Karpas-422 (cell line): ENCODE measurements at regions not wholly inside any gene's neighbourhood (a gene's known extent, or its start where the extent isn't known, plus 50 kb on each side); places are given as distances from the start of the nearest gene placed in this dataset.
"Not testable (repeated sequence)": the region's sequence is repeated elsewhere in the genome, so short reads cannot be mapped to it uniquely, and the experiment has no call there.

Experiments
- DNase-seq: peaks from one replicate; pipeline ENCODE4 v3.0.0-alpha.2; 2015
- H2AFZ ChIP-seq: fragments of 200-600 bp; sonication (generic); 2 replicates; pipeline ENCODE4 v1.6.1; 2014; ENCODE audit warnings: antibody characterized with exemption, low read length, mixed read lengths
- H3K27ac ChIP-seq: fragments of 200-600 bp; sonication (generic); 2 replicates; pipeline ENCODE4 v1.5.1; 2014; ENCODE audit warnings: mild to moderate bottlenecking, low read length, moderate library complexity
- H3K27me3 ChIP-seq: fragments of 200-600 bp; sonication (generic); 2 replicates; pipeline ENCODE4 v1.6.1; 2014; ENCODE audit warnings: low read length, mixed read lengths
- H3K36me3 ChIP-seq: fragments of 200-600 bp; sonication (generic); 2 replicates; pipeline ENCODE4 v1.6.1; 2014; ENCODE audit warnings: low read length, mixed read lengths; ENCODE audit not compliant: insufficient read depth
- H3K4me1 ChIP-seq: fragments of 200-600 bp; sonication (generic); 2 replicates; pipeline ENCODE4 v1.6.1; 2014; ENCODE audit warnings: mild to moderate bottlenecking, low read length, mixed read lengths
- H3K4me2 ChIP-seq: fragments of 200-600 bp; sonication (generic); 2 replicates; pipeline ENCODE4 v1.6.1; 2014; ENCODE audit warnings: low read length, low read depth, mild to moderate bottlenecking; ENCODE audit not compliant: poor library complexity, severe bottlenecking
- H3K4me3 ChIP-seq: fragments of 200-600 bp; sonication (generic); 2 replicates; pipeline ENCODE4 v1.5.1; 2014; ENCODE audit warnings: mild to moderate bottlenecking, antibody characterized with exemption, low read length, mixed read lengths
- H3K79me2 ChIP-seq: fragments of 200-600 bp; sonication (generic); 2 replicates; pipeline ENCODE4 v1.6.1; 2014; ENCODE audit warnings: mild to moderate bottlenecking, low read length, mixed read lengths
- H3K9ac ChIP-seq: fragments of 200-600 bp; sonication (generic); 2 replicates; pipeline ENCODE4 v1.6.0; 2014; ENCODE audit warnings: low read length
- H3K9me2 ChIP-seq: fragments of 200-600 bp; sonication (generic), shearing (Covaris generic); replicated peaks from 2 replicates; pipeline ENCODE4 v1.6.0; 2014; ENCODE audit warnings: mild to moderate bottlenecking, low read length, moderate library complexity; ENCODE audit not compliant: insufficient read depth
- H3K9me3 ChIP-seq: fragments of 300-700, 200-600 bp; sonication (generic); 2 replicates; pipeline ENCODE4 v1.6.1; 2014; ENCODE audit warnings: low read length, mixed read lengths
- H4K20me1 ChIP-seq: fragments of 200-600 bp; sonication (generic); 2 replicates; pipeline ENCODE4 v1.6.1; 2014; ENCODE audit warnings: mild to moderate bottlenecking, antibody characterized with exemption, low read length, low read depth; ENCODE audit not compliant: insufficient read depth

GRCh38 chr1:4131734-4132133 is 231.7 kb upstream of the C1orf174 start:
- no peak overlapping the region for H3K4me3 ChIP-seq
- peaks cover 7% of the 10 kb centered on the region for H3K9me3 ChIP-seq
- no peak overlapping the region for H3K27ac ChIP-seq
- H3K9me2 ChIP-seq: no peaks in the 10 kb centered on the region
- H3K4me1 ChIP-seq: peaks cover 17% of the 10 kb centered on the region
- no peak overlapping the region for H3K4me2 ChIP-seq
- H4K20me1 ChIP-seq: no peaks in the 10 kb centered on the region
- H2AFZ ChIP-seq: no peak overlapping the region
- H3K27me3 ChIP-seq: no peaks in the 10 kb centered on the region
- H3K79me2 ChIP-seq: no peaks in the 10 kb centered on the region
- no peaks in the 10 kb centered on the region for H3K36me3 ChIP-seq
- no peak for DNase-seq
- H3K9ac ChIP-seq: no peak overlapping the region

DNA sequence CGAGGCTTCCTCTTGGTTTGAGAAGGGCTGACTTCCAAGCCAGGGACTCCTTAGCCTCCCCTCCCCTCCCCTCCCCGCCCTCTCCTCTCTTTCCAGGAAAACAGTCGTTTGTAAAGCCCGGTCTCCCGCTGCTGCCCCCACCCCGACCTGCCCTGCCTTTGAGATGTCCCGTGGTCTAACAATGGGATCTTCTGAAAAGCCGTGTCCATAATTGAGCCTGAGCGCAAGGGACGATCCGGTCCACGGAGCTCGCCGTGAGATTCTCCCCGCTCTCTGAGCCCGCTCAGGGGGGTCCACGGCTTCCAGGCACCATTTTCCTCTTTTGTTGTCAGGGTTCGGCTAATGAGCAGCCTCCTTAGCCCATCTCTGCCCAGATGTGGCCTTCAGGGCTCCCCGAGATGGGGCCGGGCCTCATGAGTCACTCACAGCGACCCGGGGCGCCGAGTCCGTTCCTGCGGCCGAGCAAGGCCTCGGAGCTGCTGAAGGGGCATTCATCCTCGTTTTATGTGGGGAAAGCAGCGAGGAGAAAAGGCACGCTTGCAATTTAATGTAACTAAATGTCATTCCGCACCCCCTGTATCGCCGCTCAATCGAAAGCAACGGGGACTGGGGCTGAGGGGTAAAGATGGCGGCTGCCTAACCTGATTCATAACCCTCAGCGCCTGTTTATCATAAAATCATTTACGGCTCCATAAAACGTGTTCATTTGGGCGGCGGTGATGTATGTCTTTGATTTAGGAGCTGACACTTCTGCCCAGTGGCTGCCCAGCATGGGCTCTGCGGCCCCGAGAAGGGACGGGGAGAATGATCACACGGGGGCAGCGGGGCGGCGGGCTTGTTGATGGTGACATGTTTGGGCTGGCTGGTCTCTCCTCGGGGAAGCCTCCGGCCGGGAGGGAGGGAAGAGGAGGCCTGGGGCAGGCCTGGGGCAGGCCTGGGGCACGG is 232.6 kb upstream of the C1orf174 start:
- no peaks in the 10 kb centered on the region for H3K36me3 ChIP-seq

DNA sequence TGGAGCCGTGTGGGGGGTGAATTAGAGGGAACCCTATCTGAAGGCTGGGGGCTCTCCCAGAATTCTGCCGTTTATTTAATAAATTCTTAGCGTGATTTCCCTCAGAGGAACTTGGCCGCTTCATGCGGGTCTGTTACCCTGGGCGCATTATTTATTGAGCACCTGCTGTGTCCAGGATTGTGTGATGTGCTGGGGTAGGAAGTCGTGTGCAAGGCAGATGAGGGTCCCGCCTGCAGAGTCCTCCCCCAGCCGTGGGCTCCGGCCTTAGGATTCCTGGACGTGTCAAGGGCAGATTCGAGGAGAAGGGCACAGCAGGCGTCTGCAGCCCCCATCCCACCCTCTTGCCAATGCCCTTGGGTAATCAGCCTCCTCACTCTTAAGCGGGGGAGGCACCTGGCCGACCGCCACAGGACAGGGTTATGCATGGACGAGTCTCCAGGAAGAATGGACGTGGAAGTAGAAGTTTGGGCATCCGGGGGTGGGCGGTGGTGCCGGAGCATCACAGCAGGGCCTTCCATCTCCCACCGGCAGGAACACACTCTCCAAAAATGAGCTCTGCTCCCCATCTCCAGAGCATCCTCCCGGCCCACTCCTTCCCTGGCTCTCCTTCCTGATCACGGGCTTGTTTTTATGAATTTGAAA is 233.3 kb upstream of the C1orf174 start:
- H3K4me1 ChIP-seq: no peaks in the 10 kb centered on the region; the same call in 1 of the 2 replicates
- H3K9ac ChIP-seq: no peak overlapping the region
- H3K36me3 ChIP-seq: no peaks in the 10 kb centered on the region
- H2AFZ ChIP-seq: no peak overlapping the region
- no peak overlapping the region for H3K27ac ChIP-seq
- no peak for DNase-seq
- H3K27me3 ChIP-seq: no peaks in the 10 kb centered on the region; the same call in 1 of the 2 replicates
- peaks cover 10% of the 10 kb centered on the region for H3K9me3 ChIP-seq
- H3K4me3 ChIP-seq: no peak overlapping the region
- no peak overlapping the region for H3K4me2 ChIP-seq
- H4K20me1 ChIP-seq: no peaks in the 10 kb centered on the region
- no peaks in the 10 kb centered on the region for H3K9me2 ChIP-seq
- no peaks in the 10 kb centered on the region for H3K79me2 ChIP-seq

More for the DNA sequence above, 232.6 kb upstream of the C1orf174 start:
- peaks cover 8% of the 10 kb centered on the region for H3K4me1 ChIP-seq
- H3K27me3 ChIP-seq: no peaks in the 10 kb centered on the region; the same call in 1 of the 2 replicates
- no peak overlapping the region for H3K4me3 ChIP-seq
- H3K4me2 ChIP-seq: no peak overlapping the region
- DNase-seq: no peak
- no peak overlapping the region for H3K9ac ChIP-seq
- H3K79me2 ChIP-seq: no peaks in the 10 kb centered on the region
- H4K20me1 ChIP-seq: no peaks in the 10 kb centered on the region
- peaks cover 10% of the 10 kb centered on the region for H3K9me3 ChIP-seq
- no peak overlapping the region for H3K27ac ChIP-seq
- H2AFZ ChIP-seq: no peak overlapping the region
- no peaks in the 10 kb centered on the region for H3K9me2 ChIP-seq

- Histone ChIP-seq H3K79me2 (no peaks in the 10 kb centered on the region), H3K36me3 (no peaks in the 10 kb centered on the region)
Measured at GRCh38 chr1:4133939-4134321, 233.9 kb upstream of the C1orf174 start.

GRCh38 chr1:4135853-4136252 is 235.8 kb upstream of the C1orf174 start:
- H3K9ac ChIP-seq, H3K4me2 ChIP-seq, H3K9me2 ChIP-seq, H3K79me2 ChIP-seq, H4K20me1 ChIP-seq, H3K27ac ChIP-seq, H3K27me3 ChIP-seq, DNase-seq, H3K4me3 ChIP-seq, H3K36me3 ChIP-seq, H2AFZ ChIP-seq, H3K4me1 ChIP-seq: not testable (repeated sequence)
- peaks cover 10% of the 10 kb centered on the region for H3K9me3 ChIP-seq

More at GRCh38 chr1:4133939-4134321, 233.9 kb upstream of the C1orf174 start:
- Histone ChIP-seq H3K4me3 (no peak overlapping the region), H4K20me1 (no peaks in the 10 kb centered on the region), H2AFZ (no peak overlapping the region), H3K9me3 (peaks cover 10% of the 10 kb centered on the region), H3K4me2 (no peak overlapping the region), H3K27ac (no peak overlapping the region), H3K4me1 (no peaks in the 10 kb centered on the region), H3K27me3 (no peaks in the 10 kb centered on the region; the same call in 1 of the 2 replicates), H3K9me2 (no peaks in the 10 kb centered on the region), H3K9ac (no peak overlapping the region)
- no peak for DNase-seq

- Histone ChIP-seq H3K4me3 (no peak overlapping the region), H3K9ac (no peak overlapping the region), H3K4me1 (no peaks in the 10 kb centered on the region), H3K4me2 (no peak overlapping the region), H3K9me2 (no peaks in the 10 kb centered on the region), H3K79me2 (no peaks in the 10 kb centered on the region), H3K9me3 (peaks cover 10% of the 10 kb centered on the region), H3K27ac (no peak overlapping the region), H2AFZ (no peak overlapping the region), H3K36me3 (no peaks in the 10 kb centered on the region), H3K27me3 (no peaks in the 10 kb centered on the region; the same call in 1 of the 2 replicates), H4K20me1 (no peaks in the 10 kb centered on the region)
- DNase-seq: no peak
Measured at GRCh38 chr1:4137621-4138415, 237.7 kb upstream of the C1orf174 start.

- no peak for DNase-seq
- Histone ChIP-seq H3K4me2 (no peak overlapping the region), H2AFZ (no peak overlapping the region), H3K9me2 (no peaks in the 10 kb centered on the region), H3K79me2 (no peaks in the 10 kb centered on the region), H3K27me3 (no peaks in the 10 kb centered on the region; the same call in 1 of the 2 replicates), H3K36me3 (no peaks in the 10 kb centered on the region), H3K4me1 (no peaks in the 10 kb centered on the region), H3K4me3 (no peak overlapping the region), H3K9ac (no peak overlapping the region), H3K9me3 (peaks cover 10% of the 10 kb centered on the region), H4K20me1 (no peaks in the 10 kb centered on the region), H3K27ac (no peak overlapping the region)
Measured at GRCh38 chr1:4139646-4140045, 239.6 kb upstream of the C1orf174 start.

DNA sequence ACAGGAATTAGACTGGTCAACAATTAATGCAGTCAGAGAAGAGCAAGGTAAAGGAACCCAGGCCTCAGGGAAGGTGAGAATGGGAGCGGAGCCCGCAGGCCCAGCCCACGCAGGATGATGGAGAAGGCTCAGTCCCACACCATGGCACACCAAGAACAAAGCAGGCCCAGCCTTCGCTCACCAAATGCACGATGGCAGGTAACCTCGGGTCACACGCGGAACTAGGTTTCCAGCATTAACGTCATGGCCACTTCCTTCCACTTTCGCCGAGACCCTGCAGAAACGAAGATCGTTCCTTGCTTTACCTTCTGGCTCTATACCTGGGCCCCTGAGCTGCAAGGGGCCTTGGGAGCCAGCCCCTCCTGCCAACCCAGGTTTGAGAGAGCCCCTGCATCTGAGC is 240.2 kb upstream of the C1orf174 start:
- H3K4me3 ChIP-seq: no peak overlapping the region
- no peak overlapping the region for H3K9ac ChIP-seq
- no peak for DNase-seq
- no peaks in the 10 kb centered on the region for H3K36me3 ChIP-seq
- H3K4me2 ChIP-seq: no peak overlapping the region
- H3K9me3 ChIP-seq: peaks cover 10% of the 10 kb centered on the region
- no peaks in the 10 kb centered on the region for H3K9me2 ChIP-seq
- no peaks in the 10 kb centered on the region for H4K20me1 ChIP-seq
- no peaks in the 10 kb centered on the region; the same call in 1 of the 2 replicates for H3K27me3 ChIP-seq
- no peaks in the 10 kb centered on the region for H3K4me1 ChIP-seq
- H2AFZ ChIP-seq: no peak overlapping the region
- H3K79me2 ChIP-seq: no peaks in the 10 kb centered on the region
- H3K27ac ChIP-seq: no peak overlapping the region
